GM23338 (cell line): ENCODE measurements at regions not wholly inside any gene's neighbourhood (a gene's known extent, or its start where the extent isn't known, plus 50 kb on each side); places are given as distances from the start of the nearest gene placed in this dataset.

ENCODE experiments used
- ATAC-seq: fragments of 200-7000 bp; cut with Tn5 transposase; 3 replicates; pipeline ENCODE4 v1.9.1; 2020
- DNase-seq: peaks from one replicate; pipeline ENCODE4 v3.0.0-alpha.2; 2015; ENCODE audit warnings: low spot score
- H2AFZ ChIP-seq: fragments of 200-600 bp; sonication (generic); 2 replicates; pipeline ENCODE4 v1.8.0; 2016; ENCODE audit warnings: antibody characterized with exemption, mild to moderate bottlenecking, moderate library complexity
- H3F3A ChIP-seq: fragments of 200-600 bp; sonication (generic); replicated peaks from 2 replicates; pipeline ENCODE4 v1.8.0; 2017; ENCODE audit warnings: antibody characterized with exemption, mixed run types, low read depth
- H3K27ac ChIP-seq: fragments of 200-600 bp; sonication (generic); 2 replicates; pipeline ENCODE4 v1.6.1; 2016; ENCODE audit warnings: low read depth
- H3K27me3 ChIP-seq: fragments of 200-600 bp; sonication (generic); 2 replicates; pipeline ENCODE4 v1.8.0; 2016; ENCODE audit warnings: mild to moderate bottlenecking, mixed run types, moderate library complexity; ENCODE audit not compliant: insufficient read depth
- H3K36me3 ChIP-seq: fragments of 200-600 bp; sonication (generic); 2 replicates; pipeline ENCODE4 v1.8.0; 2016; ENCODE audit warnings: mild to moderate bottlenecking; ENCODE audit not compliant: insufficient read depth
- H3K4me1 ChIP-seq: fragments of 200-600 bp; sonication (generic); 2 replicates; pipeline ENCODE4 v1.8.0; 2016; ENCODE audit warnings: mild to moderate bottlenecking, moderate library complexity; ENCODE audit not compliant: insufficient read depth
- H3K4me2 ChIP-seq: fragments of 200-600 bp; sonication (generic); 2 replicates; pipeline ENCODE4 v1.7.1; 2017; ENCODE audit warnings: mixed run types
- H3K4me3 ChIP-seq: fragments of 200-600 bp; sonication (generic); 2 replicates; pipeline ENCODE4 v1.6.1; 2016; ENCODE audit warnings: mixed run types
- H3K79me2 ChIP-seq: fragments of 200-600 bp; sonication (generic); replicated peaks from 2 replicates; pipeline ENCODE4 v1.8.0; 2017; ENCODE audit warnings: mild to moderate bottlenecking; ENCODE audit not compliant: insufficient read depth
- H3K9me2 ChIP-seq: fragments of 200-600 bp; sonication (generic); 2 replicates; pipeline ENCODE4 v1.8.0; 2017; ENCODE audit not compliant: insufficient read depth
- H4K20me1 ChIP-seq: fragments of 200-600 bp; sonication (generic); replicated peaks from 2 replicates; pipeline ENCODE4 v1.8.0; 2017; ENCODE audit warnings: mild to moderate bottlenecking; ENCODE audit not compliant: insufficient read depth
- H3K27ac Mint-ChIP-seq: 2 replicates; pipeline ENCODE4 v1.8.0; 2020; ENCODE audit warnings: inconsistent platforms, mild to moderate bottlenecking, moderate library complexity, mixed read lengths
- H3K27me3 Mint-ChIP-seq: 3 replicates; pipeline ENCODE4 v1.8.0; 2022; ENCODE audit warnings: low read depth, mild to moderate bottlenecking, moderate library complexity, mixed read lengths, inconsistent platforms; ENCODE audit not compliant: insufficient read depth, poor library complexity
- H3K36me3 Mint-ChIP-seq: 3 replicates; pipeline ENCODE4 v1.8.0; 2021; ENCODE audit warnings: low read depth, mild to moderate bottlenecking, inconsistent platforms, moderate library complexity, mixed read lengths
- H3K4me1 Mint-ChIP-seq: 3 replicates; pipeline ENCODE4 v1.8.0; 2020; ENCODE audit warnings: mild to moderate bottlenecking, inconsistent platforms, mixed read lengths
- H3K4me3 Mint-ChIP-seq: 3 replicates; pipeline ENCODE4 v1.8.0; 2021; ENCODE audit warnings: moderate library complexity, mild to moderate bottlenecking, inconsistent platforms, mixed read lengths
- H3K9me3 Mint-ChIP-seq: 3 replicates; pipeline ENCODE4 v1.8.0; 2020; ENCODE audit warnings: moderate library complexity, mild to moderate bottlenecking, inconsistent platforms, mixed read lengths
- CREB1 ChIP-seq: fragments of 250-450 bp; sonication (Bioruptor Pico); IDR thresholded peaks from 2 replicates; pipeline ENCODE4 v1.5.0; 2020; ENCODE audit warnings: low read depth, mild to moderate bottlenecking, moderate library complexity
- CTCF ChIP-seq, 2 experiments: fragments of 200-600 bp in 1 of 2; sonication (generic) in 1 of 2; conservative IDR thresholded peaks; 2 replicates each; pipeline versions ENCODE4 v1.5.1 to v1.6.1; 2016 to 2017; ENCODE audit warnings: antibody characterized with exemption in 2 of 2, low read depth in 2 of 2, mild to moderate bottlenecking in 2 of 2, moderate library complexity in 1 of 2
- EZH2 ChIP-seq: fragments of 200-600 bp; sonication (generic); IDR thresholded peaks from one replicate; pipeline ENCODE4 v1.8.0; 2017; ENCODE audit warnings: antibody characterized with exemption, mild to moderate bottlenecking, low read depth; ENCODE audit not compliant: unreplicated experiment
- EZH2phosphoT487 ChIP-seq: fragments of 200-600 bp; sonication (generic); IDR thresholded peaks from one replicate; pipeline ENCODE4 v1.8.1; 2018; ENCODE audit warnings: antibody characterized with exemption; ENCODE audit not compliant: unreplicated experiment
- JUNB ChIP-seq: IDR thresholded peaks from one replicate; pipeline ENCODE4 v1.6.1; 2016; ENCODE audit warnings: antibody characterized with exemption; ENCODE audit not compliant: unreplicated experiment
- NANOG ChIP-seq: IDR thresholded peaks from 2 replicates; pipeline ENCODE4 v1.6.1; 2016; ENCODE audit warnings: antibody characterized with exemption, borderline replicate concordance
- POLR2AphosphoS5 ChIP-seq: IDR thresholded peaks from 2 replicates; pipeline ENCODE4 v1.6.1; 2016; ENCODE audit warnings: antibody characterized with exemption, low read depth
- STAT1 ChIP-seq: IDR thresholded peaks from one replicate; pipeline ENCODE4 v1.6.1; 2016; ENCODE audit warnings: antibody characterized with exemption; ENCODE audit not compliant: unreplicated experiment
- ZNF114 ChIP-seq: fragments of 250-450 bp; sonication (Bioruptor Pico); IDR thresholded peaks from 2 replicates; pipeline ENCODE4 v1.5.0; 2020; ENCODE audit warnings: mild to moderate bottlenecking, moderate library complexity
- ZNF331 ChIP-seq: fragments of 250-450 bp; sonication (Bioruptor Pico); IDR thresholded peaks from 2 replicates; pipeline ENCODE4 v1.5.0; 2020; ENCODE audit warnings: low read depth, mild to moderate bottlenecking, moderate library complexity
- TF ChIP-seq, protein P1 (sequence below): IDR thresholded peaks from 2 replicates; pipeline ENCODE4 v1.6.1; 2016; ENCODE audit warnings: antibody characterized with exemption
- TF ChIP-seq, protein P2 (sequence below): IDR thresholded peaks from one replicate; pipeline ENCODE4 v1.6.1; 2018; ENCODE audit warnings: antibody characterized with exemption; ENCODE audit not compliant: unreplicated experiment

GRCh38 chr1:58108783-58109182 is 437.7 kb downstream of the OMA1 start (continued):
- TF ChIP-seq NANOG (no peak), JUNB (no peak)

- Histone ChIP-seq H3K4me2 (no peak overlapping the region), H3K4me1 (no peaks in the 10 kb centered on the region), H3K27me3 (no peaks in the 10 kb centered on the region), H2AFZ (no peak overlapping the region), H3F3A (no peaks in the 10 kb centered on the region), H3K9me2 (peaks cover 6% of the 10 kb centered on the region; the same call in 1 of the 2 replicates), H3K27ac (no peak overlapping the region), H3K79me2 (no peaks in the 10 kb centered on the region), H3K4me3 (no peak overlapping the region), H4K20me1 (no peaks in the 10 kb centered on the region), H3K36me3 (no peaks in the 10 kb centered on the region)
- Mint-ChIP-seq H3K4me3 (no peak overlapping the region), H3K9me3 (no peaks in the 10 kb centered on the region; the same call in 2 of the 3 replicates), H3K4me1 (peaks cover 5% of the 10 kb centered on the region; the same call in 2 of the 3 replicates), H3K27me3 (peaks cover 2% of the 10 kb centered on the region), H3K36me3 (no peaks in the 10 kb centered on the region), H3K27ac (no peak overlapping the region)
- no peak for DNase-seq
- no peak for ATAC-seq
- TF ChIP-seq STAT1 (no peak), ZNF331 (CRISPR knock-in tag) (no peak), POLR2AphosphoS5 (no peak), JUNB (no peak), CREB1 (CRISPR knock-in tag) (no peak), EZH2 (no peak), CTCF (conservative IDR thresholded peaks at IDR 0.05; ENCODE audit: low read depth in 2 of 2) (no peak), ZNF114 (no peak), EZH2phosphoT487 (no peak), NANOG (no peak)
- TF ChIP-seq, protein P1, sequence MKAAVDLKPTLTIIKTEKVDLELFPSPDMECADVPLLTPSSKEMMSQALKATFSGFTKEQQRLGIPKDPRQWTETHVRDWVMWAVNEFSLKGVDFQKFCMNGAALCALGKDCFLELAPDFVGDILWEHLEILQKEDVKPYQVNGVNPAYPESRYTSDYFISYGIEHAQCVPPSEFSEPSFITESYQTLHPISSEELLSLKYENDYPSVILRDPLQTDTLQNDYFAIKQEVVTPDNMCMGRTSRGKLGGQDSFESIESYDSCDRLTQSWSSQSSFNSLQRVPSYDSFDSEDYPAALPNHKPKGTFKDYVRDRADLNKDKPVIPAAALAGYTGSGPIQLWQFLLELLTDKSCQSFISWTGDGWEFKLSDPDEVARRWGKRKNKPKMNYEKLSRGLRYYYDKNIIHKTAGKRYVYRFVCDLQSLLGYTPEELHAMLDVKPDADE = no peak
- TF ChIP-seq, protein P2, sequence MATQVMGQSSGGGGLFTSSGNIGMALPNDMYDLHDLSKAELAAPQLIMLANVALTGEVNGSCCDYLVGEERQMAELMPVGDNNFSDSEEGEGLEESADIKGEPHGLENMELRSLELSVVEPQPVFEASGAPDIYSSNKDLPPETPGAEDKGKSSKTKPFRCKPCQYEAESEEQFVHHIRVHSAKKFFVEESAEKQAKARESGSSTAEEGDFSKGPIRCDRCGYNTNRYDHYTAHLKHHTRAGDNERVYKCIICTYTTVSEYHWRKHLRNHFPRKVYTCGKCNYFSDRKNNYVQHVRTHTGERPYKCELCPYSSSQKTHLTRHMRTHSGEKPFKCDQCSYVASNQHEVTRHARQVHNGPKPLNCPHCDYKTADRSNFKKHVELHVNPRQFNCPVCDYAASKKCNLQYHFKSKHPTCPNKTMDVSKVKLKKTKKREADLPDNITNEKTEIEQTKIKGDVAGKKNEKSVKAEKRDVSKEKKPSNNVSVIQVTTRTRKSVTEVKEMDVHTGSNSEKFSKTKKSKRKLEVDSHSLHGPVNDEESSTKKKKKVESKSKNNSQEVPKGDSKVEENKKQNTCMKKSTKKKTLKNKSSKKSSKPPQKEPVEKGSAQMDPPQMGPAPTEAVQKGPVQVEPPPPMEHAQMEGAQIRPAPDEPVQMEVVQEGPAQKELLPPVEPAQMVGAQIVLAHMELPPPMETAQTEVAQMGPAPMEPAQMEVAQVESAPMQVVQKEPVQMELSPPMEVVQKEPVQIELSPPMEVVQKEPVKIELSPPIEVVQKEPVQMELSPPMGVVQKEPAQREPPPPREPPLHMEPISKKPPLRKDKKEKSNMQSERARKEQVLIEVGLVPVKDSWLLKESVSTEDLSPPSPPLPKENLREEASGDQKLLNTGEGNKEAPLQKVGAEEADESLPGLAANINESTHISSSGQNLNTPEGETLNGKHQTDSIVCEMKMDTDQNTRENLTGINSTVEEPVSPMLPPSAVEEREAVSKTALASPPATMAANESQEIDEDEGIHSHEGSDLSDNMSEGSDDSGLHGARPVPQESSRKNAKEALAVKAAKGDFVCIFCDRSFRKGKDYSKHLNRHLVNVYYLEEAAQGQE = no peak
Measured at GRCh38 chr1:58107943-58108342, 438.6 kb downstream of the OMA1 start.
